GM18520 (cell line): ENCODE measurements at regions not wholly inside any gene's neighbourhood (a gene's known extent, or its start where the extent isn't known, plus 50 kb on each side); places are given as distances from the start of the nearest gene placed in this dataset.
"Not testable (repeated sequence)": the region's sequence is repeated elsewhere in the genome, so short reads cannot be mapped to it uniquely, and the experiment has no call there.

Experiments used
- ATAC-seq: cut with Tn5 transposase; IDR thresholded peaks from one replicate; pipeline ENCODE4 v1.9.1; 2021; ENCODE audit not compliant: unreplicated experiment

GRCh38 chrX:74085642-74086236 lies 218.2 kb upstream of the ZCCHC13 start:
- ATAC-seq: no peak

DNA sequence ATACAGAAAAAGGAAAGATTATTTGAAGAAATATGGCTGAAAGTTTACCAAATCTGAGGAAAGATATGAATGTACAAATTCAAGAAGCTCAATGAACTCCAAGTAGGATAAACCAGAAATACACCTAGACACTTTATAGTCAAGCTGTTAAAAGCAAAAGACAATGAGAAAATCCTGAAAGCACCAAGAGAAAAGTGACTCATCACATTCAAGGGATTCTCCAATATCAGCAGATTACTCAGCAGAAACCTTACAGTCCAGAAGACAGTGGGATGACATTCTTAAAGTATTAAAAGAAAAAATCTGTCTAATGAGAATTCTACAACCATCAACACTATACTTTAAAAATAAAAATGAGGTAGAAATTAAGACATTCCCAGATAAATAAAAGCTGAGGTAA lies 223.8 kb upstream of the ZCCHC13 start:
- ATAC-seq: no peak

DNA sequence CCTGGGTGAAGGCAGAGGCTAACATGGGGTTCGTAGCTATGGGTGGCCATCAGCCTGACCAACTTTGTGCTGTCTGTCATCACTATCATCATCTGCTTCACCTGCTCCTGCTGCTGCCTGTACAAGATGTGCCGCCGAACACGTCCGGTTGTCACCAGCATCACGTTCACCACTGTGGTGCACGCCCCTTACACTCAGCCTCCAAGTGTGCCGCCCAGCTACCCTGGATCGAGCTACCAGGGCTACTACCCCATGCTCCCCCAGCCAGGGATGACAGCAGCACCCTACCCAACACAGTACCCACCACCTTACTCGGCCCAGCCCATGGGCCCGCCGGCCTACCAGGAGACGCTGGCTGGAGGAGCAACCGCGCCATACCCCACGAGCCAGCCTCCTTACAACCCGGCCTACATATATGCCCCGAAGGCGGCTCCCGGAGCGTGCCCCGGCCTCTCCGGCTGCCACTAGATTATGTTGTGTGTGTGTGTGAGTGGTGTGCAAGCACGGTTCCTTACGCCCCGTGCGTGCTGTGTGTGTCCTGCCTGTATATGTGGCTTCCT lies 213.4 kb upstream of the XIST start:
- ATAC-seq: no peak

DNA sequence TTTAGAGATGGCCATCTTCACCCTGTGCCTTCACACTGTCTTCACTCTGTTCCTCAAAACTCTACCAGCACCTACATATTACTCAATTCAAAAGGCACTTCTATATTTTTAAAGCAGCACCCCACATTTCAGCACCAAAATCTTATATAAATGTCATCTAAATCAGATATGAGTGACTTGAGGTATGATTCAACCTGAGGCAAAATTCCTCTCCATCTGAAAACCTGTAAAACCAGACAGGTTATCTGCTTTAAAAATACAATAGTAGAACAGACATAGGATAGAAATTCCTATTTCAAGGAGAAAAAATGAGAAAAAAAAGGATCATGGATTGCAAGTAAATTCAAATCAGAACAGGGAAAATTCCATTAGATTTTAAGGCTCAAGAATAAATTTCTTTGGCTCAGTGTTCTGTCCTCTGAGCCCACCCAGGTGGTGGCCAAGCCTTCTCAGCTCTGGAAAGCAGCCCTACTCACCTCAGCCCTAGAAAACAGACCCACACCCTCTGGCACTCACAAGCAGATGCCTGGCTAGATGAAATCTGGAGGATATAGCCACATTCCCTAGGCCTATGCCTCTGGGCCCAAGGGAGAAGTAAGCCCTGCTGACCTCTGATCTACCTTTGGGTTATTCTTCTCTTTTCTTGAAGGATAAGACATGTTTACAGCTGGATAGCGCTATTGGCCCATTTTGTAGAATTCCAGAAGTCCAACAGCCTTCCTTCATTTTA lies 211.1 kb upstream of the XIST start:
- no peak for ATAC-seq

DNA sequence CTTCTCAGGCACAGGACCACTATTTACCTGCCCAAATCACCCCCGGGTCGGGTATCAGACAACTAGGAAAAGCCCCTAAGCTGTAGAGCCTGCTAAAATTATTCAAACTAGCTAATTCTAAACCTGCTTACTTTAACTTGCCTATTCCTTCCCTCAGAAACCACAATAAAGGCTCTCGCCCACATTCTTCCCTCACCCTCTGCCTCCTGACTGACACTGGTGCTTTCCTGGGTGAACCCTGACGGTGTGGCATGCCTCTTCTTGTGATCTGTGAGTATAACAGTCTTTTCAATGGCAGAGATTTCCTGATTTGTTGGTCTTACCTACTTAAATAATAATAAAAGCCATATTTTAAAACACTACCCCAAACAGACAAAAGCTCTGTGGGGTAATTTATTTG lies 209.4 kb upstream of the XIST start:
- ATAC-seq: no peak

DNA sequence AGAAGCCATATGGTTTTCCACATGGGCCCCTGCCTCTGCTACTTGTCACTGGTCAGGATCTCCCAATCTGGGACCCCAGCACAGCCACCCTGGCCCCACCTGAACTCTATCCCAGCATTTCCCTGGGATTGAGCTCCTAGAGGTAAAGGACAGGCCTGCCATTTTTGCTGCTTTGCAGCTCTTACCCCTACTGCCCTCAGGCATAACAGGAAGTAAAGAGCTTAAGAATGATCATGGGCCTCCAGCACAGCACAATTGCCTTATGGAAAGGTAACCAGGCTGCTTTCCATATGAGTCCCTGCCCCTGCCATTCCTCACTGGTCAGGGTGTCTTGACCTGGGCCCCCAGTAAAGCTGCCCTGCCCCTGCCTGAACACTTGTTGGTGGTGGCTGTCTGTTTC lies 196.6 kb upstream of the XIST start:
- ATAC-seq: no peak

DNA sequence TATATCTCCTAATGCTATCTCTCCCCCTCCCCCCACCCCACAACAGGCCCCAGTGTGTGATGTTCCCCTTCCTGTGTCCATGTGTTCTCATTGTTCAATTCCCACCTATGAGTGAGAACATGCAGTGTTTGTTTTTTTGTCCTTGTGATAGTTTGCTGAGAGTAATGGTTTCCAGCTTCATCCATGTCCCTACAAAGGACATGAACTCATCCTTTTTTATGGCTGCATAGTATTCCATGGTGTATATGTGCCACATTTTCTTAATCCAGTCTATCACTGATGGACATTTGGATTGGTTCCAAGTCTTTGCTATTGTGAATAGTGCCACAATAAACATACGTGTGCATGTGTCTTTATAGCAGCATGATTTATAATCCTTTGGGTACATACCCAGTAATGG lies 181.6 kb upstream of the XIST start:
- ATAC-seq: not testable (repeated sequence)

GRCh38 chrX:74031527-74031926 lies 179.0 kb upstream of the XIST start:
- ATAC-seq: not testable (repeated sequence)

DNA sequence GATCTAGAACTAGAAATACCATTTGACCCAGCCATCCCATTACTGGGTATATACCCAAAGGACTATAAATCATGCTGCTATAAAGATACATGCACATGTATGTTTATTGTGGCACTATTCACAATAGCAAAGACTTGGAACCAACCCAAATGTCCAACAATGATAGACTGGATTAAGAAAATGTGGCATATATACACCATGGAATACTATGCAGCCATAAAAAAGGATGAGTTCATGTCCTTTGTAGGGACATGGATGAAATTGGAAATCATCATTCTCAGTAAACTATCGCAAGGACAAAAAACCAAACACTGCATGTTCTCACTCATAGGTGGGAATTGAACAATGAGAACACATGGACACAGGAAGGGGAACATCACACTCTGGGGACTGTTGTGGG lies 178.3 kb upstream of the XIST start:
- ATAC-seq: not testable (repeated sequence)

DNA sequence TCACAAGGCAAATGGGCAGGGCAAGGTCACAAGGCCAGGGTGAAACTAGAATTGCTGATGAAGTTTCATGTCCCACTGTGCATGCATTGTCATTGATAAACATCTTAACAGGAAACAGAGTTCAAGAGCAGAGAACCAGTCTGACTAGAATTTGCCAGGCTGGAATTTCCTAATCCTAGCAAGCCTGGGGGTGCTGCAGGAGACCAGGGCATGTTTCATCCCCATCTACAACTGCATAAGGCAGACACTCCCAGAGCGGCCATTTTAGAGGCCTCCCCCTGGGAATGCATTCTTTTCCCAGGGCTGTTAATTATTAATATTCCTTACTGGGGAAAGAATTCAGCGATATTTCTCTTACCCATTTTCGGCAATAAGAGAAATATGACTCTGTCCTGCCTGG lies 172.6 kb upstream of the XIST start:
- ATAC-seq: not testable (repeated sequence)

GRCh38 chrX:74023203-74023602 lies 170.7 kb upstream of the XIST start:
- ATAC-seq: no peak

GRCh38 chrX:74018253-74018652 lies 165.7 kb upstream of the XIST start:
- ATAC-seq: no peak

DNA sequence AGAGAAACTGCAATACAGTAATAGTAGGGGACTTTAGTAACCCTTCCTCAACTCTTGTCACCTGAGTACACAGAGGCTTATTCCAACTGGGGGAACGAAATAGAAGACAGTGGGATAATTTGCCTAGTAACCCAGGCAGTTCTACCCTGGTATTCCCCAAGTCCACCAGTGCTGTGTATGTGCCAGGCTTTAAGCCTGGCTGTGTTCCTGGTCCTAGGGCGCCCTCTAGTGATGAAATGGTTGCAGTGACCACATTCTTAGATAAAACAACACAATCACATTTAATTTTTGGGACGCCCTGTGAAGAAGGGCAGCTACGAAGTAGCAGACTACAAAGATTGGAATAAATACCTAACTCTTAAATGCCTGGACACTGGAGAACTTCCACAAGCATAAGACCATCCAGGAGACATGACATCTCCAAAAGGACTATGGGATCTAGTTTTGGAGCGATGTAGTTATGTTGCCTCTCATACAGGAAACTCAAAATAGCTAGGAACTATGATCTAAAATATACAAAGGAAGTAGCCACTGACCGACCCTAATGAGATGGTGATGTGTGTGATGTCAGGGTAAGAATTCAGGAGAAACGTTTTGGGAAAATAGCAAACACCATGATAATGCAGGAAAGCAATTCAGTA lies 163.0 kb upstream of the XIST start:
- ATAC-seq: no peak

GRCh38 chrX:74009041-74009440 lies 156.5 kb upstream of the XIST start:
- no peak for ATAC-seq

- ATAC-seq: no peak
These were observed 139.5 kb upstream of the XIST start for GRCh38 chrX:73992019-73992418.

- ATAC-seq: no peak
These were observed 134.7 kb upstream of the XIST start for GRCh38 chrX:73987166-73987565.

DNA sequence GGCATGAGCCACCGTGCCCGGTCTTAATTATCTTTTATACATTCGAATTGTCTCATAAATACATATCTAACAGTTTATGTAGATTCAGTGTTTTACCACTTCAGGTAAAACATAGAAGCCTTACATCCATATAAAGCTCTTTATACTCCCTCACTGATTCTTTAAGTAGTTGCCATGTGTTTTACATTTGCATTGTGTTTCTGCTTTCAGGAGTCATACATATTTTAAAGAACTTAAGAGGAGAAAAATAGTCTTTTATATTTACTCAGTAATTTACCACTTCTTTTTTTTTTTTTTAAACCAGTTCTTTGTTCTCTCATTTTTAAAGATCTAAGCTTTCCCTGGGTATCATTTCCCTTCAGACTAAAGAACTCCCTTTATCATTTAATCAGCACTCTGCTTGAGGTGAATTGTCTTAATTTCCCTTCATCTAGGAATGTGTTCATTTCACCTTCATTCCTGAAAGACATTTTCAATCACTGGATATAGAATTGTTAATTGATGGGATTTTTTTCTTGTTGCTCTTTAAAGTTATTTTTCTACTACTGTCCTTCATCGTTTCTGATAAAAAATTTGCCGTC lies 127.1 kb upstream of the XIST start:
- no peak for ATAC-seq

DNA sequence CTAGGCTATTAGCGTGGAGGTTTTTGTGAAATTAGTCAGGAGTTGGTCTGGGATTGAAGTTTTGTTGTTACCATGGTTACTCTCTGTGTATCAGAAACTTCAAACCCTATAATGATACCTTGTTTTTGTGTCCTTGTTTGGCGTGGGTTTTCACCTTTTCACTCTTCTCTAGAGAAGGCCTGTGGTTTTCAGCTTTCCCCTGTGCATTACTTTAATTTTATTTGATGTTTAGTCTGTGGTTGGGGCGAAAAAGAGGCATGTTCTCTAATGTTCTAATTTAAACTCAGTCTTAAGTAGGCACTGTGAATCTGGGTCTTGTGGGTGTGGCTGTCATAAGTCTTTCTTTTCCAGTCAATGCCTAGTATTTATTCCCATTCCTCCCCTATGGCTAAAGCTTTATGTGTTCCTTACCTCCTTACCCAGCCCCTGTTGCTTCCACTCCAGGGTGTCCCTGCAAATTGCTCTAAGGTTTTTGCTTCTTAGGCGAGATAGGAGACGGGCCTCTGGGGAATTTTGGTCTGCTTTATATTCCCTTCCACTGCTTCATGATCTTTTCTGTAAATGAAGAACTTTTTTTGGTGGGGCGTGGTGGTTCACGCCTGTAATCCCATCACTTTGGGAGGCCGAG lies 125.1 kb upstream of the XIST start:
- ATAC-seq: peak; percentile 60

- ATAC-seq: not testable (repeated sequence)
These were observed 114.9 kb upstream of the XIST start for GRCh38 chrX:73967461-73967860.

GRCh38 chrX:73965833-73966232 lies 113.3 kb upstream of the XIST start:
- ATAC-seq: no peak

GRCh38 chrX:73964579-73964978 lies 112.1 kb upstream of the XIST start:
- ATAC-seq: no peak
